ENCODE measurements at regions not wholly inside any gene's neighbourhood (a gene's known extent, or its start where the extent isn't known, plus 50 kb on each side); places are given as distances from the start of the nearest gene placed in this dataset.

- no peak for DNase-seq
- no peaks in the 10 kb centered on the region for H3K36me3 ChIP-seq
- no peaks in the 10 kb centered on the region for H3K4me1 ChIP-seq
- H3K9ac ChIP-seq (ENCODE audit: low read depth in 2 of 2, low read length in 2 of 2): no peak overlapping the region
- H3K9me3 ChIP-seq: no peaks in the 10 kb centered on the region
- H3K27me3 ChIP-seq: no peaks in the 10 kb centered on the region
- TF ChIP-seq CTCF (IDR thresholded peaks at IDR 0.05): no peak
- H3K27ac ChIP-seq: no peak overlapping the region
- intact Hi-C loops (cut with DNase I): no loop called here
- no peak overlapping the region for H3K4me3 ChIP-seq
Measured at GRCh38 chr7:142554560-142555532, 194.4 kb upstream of the PRSS1 start.

GRCh38 chr7:142553216-142553615 is 196.1 kb upstream of the PRSS1 start:
- intact Hi-C loops (cut with DNase I): no loop called here
- TF ChIP-seq CTCF (IDR thresholded peaks at IDR 0.05): no peak
- no peak overlapping the region for H3K4me3 ChIP-seq
- no peaks in the 10 kb centered on the region for H3K4me1 ChIP-seq
- H3K9me3 ChIP-seq: no peaks in the 10 kb centered on the region
- H3K27me3 ChIP-seq: no peaks in the 10 kb centered on the region
- H3K27ac ChIP-seq: no peak overlapping the region
- no peak overlapping the region for H3K9ac ChIP-seq (ENCODE audit: low read depth in 2 of 2, low read length in 2 of 2)
- no peaks in the 10 kb centered on the region for H3K36me3 ChIP-seq
- no peak for DNase-seq

- H3K9me3 ChIP-seq: no peaks in the 10 kb centered on the region
- intact Hi-C loops (cut with DNase I): no loop called here
- H3K36me3 ChIP-seq: no peaks in the 10 kb centered on the region
- DNase-seq: no peak
- H3K27ac ChIP-seq: no peak overlapping the region
- H3K9ac ChIP-seq (ENCODE audit: low read depth in 2 of 2, low read length in 2 of 2): no peak overlapping the region
- H3K4me3 ChIP-seq: no peak overlapping the region
- TF ChIP-seq CTCF (IDR thresholded peaks at IDR 0.05): no peak
- no peaks in the 10 kb centered on the region for H3K4me1 ChIP-seq
- no peaks in the 10 kb centered on the region for H3K27me3 ChIP-seq
Measured at GRCh38 chr7:142548978-142549377, 200.3 kb upstream of the PRSS1 start.

- no peaks in the 10 kb centered on the region for H3K36me3 ChIP-seq
- intact Hi-C loops (cut with DNase I): no loop called here
- no peaks in the 10 kb centered on the region for H3K4me1 ChIP-seq
- H3K27me3 ChIP-seq: no peaks in the 10 kb centered on the region
- no peak overlapping the region for H3K4me3 ChIP-seq
- H3K9ac ChIP-seq (ENCODE audit: low read depth in 2 of 2, low read length in 2 of 2): no peak overlapping the region
- DNase-seq: no peak
- no peak for TF ChIP-seq CTCF (IDR thresholded peaks at IDR 0.05)
- no peaks in the 10 kb centered on the region for H3K9me3 ChIP-seq
- H3K27ac ChIP-seq: no peak overlapping the region
Measured at GRCh38 chr7:142546452-142546851, 202.8 kb upstream of the PRSS1 start.

GRCh38 chr7:142542942-142543341 is 206.3 kb upstream of the PRSS1 start:
- no peak overlapping the region for H3K4me3 ChIP-seq
- intact Hi-C loops (cut with DNase I): no loop called here
- TF ChIP-seq CTCF (IDR thresholded peaks at IDR 0.05): no peak

More at GRCh38 chr7:142542942-142543341, 206.3 kb upstream of the PRSS1 start:
- no peaks in the 10 kb centered on the region for H3K9me3 ChIP-seq
- no peaks in the 10 kb centered on the region for H3K36me3 ChIP-seq
- H3K9ac ChIP-seq (ENCODE audit: low read depth in 2 of 2, low read length in 2 of 2): no peak overlapping the region
- H3K27ac ChIP-seq: no peak overlapping the region
- DNase-seq: no peak
- H3K27me3 ChIP-seq: no peaks in the 10 kb centered on the region
- H3K4me1 ChIP-seq: no peaks in the 10 kb centered on the region
